Spinal cord (tissue), 9 donors: ENCODE measurements at regions not wholly inside any gene's neighbourhood (a gene's known extent, or its start where the extent isn't known, plus 50 kb on each side); places are given as distances from the start of the nearest gene placed in this dataset.

ENCODE experiments used
- DNase-seq, 6 donors: peaks; one replicate each; pipeline versions ENCODE4 v3.0.0 to v3.0.0-alpha.2; 2013 to 2015; ENCODE audit warnings: low spot score in 6 of 6, low read depth in 4 of 6
- H3K27ac ChIP-seq: one replicate; pipeline ENCODE4 v1.5.1; 2013; ENCODE audit warnings: low read depth, low read length, control low read depth
- H3K27me3 ChIP-seq: one replicate; pipeline ENCODE4 v1.6.1; 2013; ENCODE audit warnings: low read length; ENCODE audit not compliant: control insufficient read depth, insufficient read depth
- H3K36me3 ChIP-seq: one replicate; pipeline ENCODE4 v1.6.1; 2013; ENCODE audit warnings: low read length; ENCODE audit not compliant: control insufficient read depth, insufficient read depth
- H3K4me1 ChIP-seq: one replicate; pipeline ENCODE4 v1.6.1; 2013; ENCODE audit warnings: low read length; ENCODE audit not compliant: control insufficient read depth, insufficient read depth
- H3K4me3 ChIP-seq: one replicate; pipeline ENCODE4 v1.5.1; 2013; ENCODE audit warnings: low read depth, low read length, control low read depth
- H3K9me3 ChIP-seq: one replicate; pipeline ENCODE4 v1.6.1; 2013; ENCODE audit warnings: low read length; ENCODE audit not compliant: control insufficient read depth, insufficient read depth
- WGBS: methylation state at CpG from one replicate; pipeline ENCODE4 v1.1.5; 2013; ENCODE audit warnings: missing lambda C conversion rate; ENCODE audit not compliant: insufficient coverage; 5-methylcytosine and 5-hydroxymethylcytosine counted together
- donor health status: healthy.

GRCh38 chr4:157880761-157881160, 292.1 kb downstream of the GASK1B start:
- H3K36me3 ChIP-seq, result no peaks in the 10 kb centered on the region
- peak in 1 of 6 donors; percentile 84 for DNase-seq
- H3K27me3 ChIP-seq, result no peaks in the 10 kb centered on the region
- no peak overlapping the region for H3K27ac ChIP-seq
- WGBS, result no CpG with 5 or more reads among the region's 2 CpGs
- no peak overlapping the region for H3K4me3 ChIP-seq
- H3K4me1 ChIP-seq, result no peaks in the 10 kb centered on the region
- peaks cover 2% of the 10 kb centered on the region for H3K9me3 ChIP-seq

GRCh38 chr4:157854819-157855218, 318.0 kb downstream of the GASK1B start:
- WGBS, result 60% methylated on average over 1 of the region's 5 CpGs

GRCh38 chr4:157840648-157841047, 332.2 kb downstream of the GASK1B start:
- Histone ChIP-seq H3K27ac (no peak overlapping the region), H3K4me3 (no peak overlapping the region), H3K9me3 (no peaks in the 10 kb centered on the region), H3K36me3 (no peaks in the 10 kb centered on the region), H3K27me3 (no peaks in the 10 kb centered on the region), H3K4me1 (no peaks in the 10 kb centered on the region)
- DNase-seq, result no peak

More at GRCh38 chr4:157854819-157855218, 318.0 kb downstream of the GASK1B start:
- no peaks in the 10 kb centered on the region for H3K4me1 ChIP-seq
- H3K36me3 ChIP-seq, result no peaks in the 10 kb centered on the region
- peaks cover 1% of the 10 kb centered on the region for H3K9me3 ChIP-seq
- no peak for DNase-seq
- no peaks in the 10 kb centered on the region for H3K27me3 ChIP-seq
- H3K4me3 ChIP-seq, result no peak overlapping the region
- no peak overlapping the region for H3K27ac ChIP-seq

GRCh38 chr4:157840034-157840433, 332.8 kb downstream of the GASK1B start:
- H3K36me3 ChIP-seq, result no peaks in the 10 kb centered on the region
- no peak overlapping the region for H3K4me3 ChIP-seq
- no peaks in the 10 kb centered on the region for H3K27me3 ChIP-seq
- no CpG with 5 or more reads among the region's 1 CpG for WGBS
- no peak overlapping the region for H3K27ac ChIP-seq
- H3K9me3 ChIP-seq, result no peaks in the 10 kb centered on the region
- no peaks in the 10 kb centered on the region for H3K4me1 ChIP-seq
- peak in 1 of 6 donors; percentile 17 for DNase-seq

GRCh38 chr4:157838366-157838765, 334.5 kb downstream of the GASK1B start:
- H3K27me3 ChIP-seq, result no peaks in the 10 kb centered on the region
- H3K4me1 ChIP-seq, result no peaks in the 10 kb centered on the region
- H3K27ac ChIP-seq, result no peak overlapping the region
- no peaks in the 10 kb centered on the region for H3K36me3 ChIP-seq
- no peaks in the 10 kb centered on the region for H3K9me3 ChIP-seq
- no CpG with 5 or more reads among the region's 2 CpGs for WGBS
- H3K4me3 ChIP-seq, result no peak overlapping the region
- peak in 1 of 6 donors; percentile 27 for DNase-seq

GRCh38 chr4:157837071-157837703, 335.6 kb downstream of the GASK1B start:
- no CpG with 5 or more reads among the region's 3 CpGs for WGBS
- no peaks in the 10 kb centered on the region for H3K27me3 ChIP-seq
- no peak overlapping the region for H3K4me3 ChIP-seq
- no peak for DNase-seq
- H3K36me3 ChIP-seq, result no peaks in the 10 kb centered on the region
- no peaks in the 10 kb centered on the region for H3K4me1 ChIP-seq
- no peak overlapping the region for H3K27ac ChIP-seq
- H3K9me3 ChIP-seq, result no peaks in the 10 kb centered on the region

- H3K36me3 ChIP-seq, result no peaks in the 10 kb centered on the region
- H3K4me1 ChIP-seq, result no peaks in the 10 kb centered on the region
- no peak overlapping the region for H3K4me3 ChIP-seq
- WGBS, result no CpG with 5 or more reads among the region's 1 CpG
- H3K9me3 ChIP-seq, result no peaks in the 10 kb centered on the region
- H3K27me3 ChIP-seq, result no peaks in the 10 kb centered on the region
- H3K27ac ChIP-seq, result no peak overlapping the region
- DNase-seq, result no peak
Observed at GRCh38 chr4:157832596-157832995, 340.2 kb downstream of the GASK1B start.

- Histone ChIP-seq H3K9me3 (peaks cover 2% of the 10 kb centered on the region), H3K27ac (no peak overlapping the region), H3K4me1 (no peaks in the 10 kb centered on the region), H3K4me3 (no peak overlapping the region), H3K27me3 (no peaks in the 10 kb centered on the region), H3K36me3 (no peaks in the 10 kb centered on the region)
- 96% methylated on average over 8 of the region's 8 CpGs for WGBS
- no peak for DNase-seq
Observed at GRCh38 chr4:157824021-157824420, 348.8 kb downstream of the GASK1B start.

- WGBS, result 95% methylated on average over 15 of the region's 15 CpGs
- no peaks in the 10 kb centered on the region for H3K4me1 ChIP-seq
Observed at GRCh38 chr4:157821814-157822213, 351.0 kb downstream of the GASK1B start.

GRCh38 chr4:157819693-157820464, 352.9 kb downstream of the GASK1B start:
- WGBS, result 90% methylated on average over 19 of the region's 20 CpGs
- H3K9me3 ChIP-seq, result no peaks in the 10 kb centered on the region
- no peaks in the 10 kb centered on the region for H3K36me3 ChIP-seq
- H3K27me3 ChIP-seq, result no peaks in the 10 kb centered on the region
- H3K27ac ChIP-seq, result no peak overlapping the region
- H3K4me3 ChIP-seq, result no peak overlapping the region
- no peak for DNase-seq
- H3K4me1 ChIP-seq, result no peaks in the 10 kb centered on the region

More at GRCh38 chr4:157821814-157822213, 351.0 kb downstream of the GASK1B start:
- DNase-seq, result no peak
- no peak overlapping the region for H3K27ac ChIP-seq
- H3K36me3 ChIP-seq, result no peaks in the 10 kb centered on the region
- H3K27me3 ChIP-seq, result no peaks in the 10 kb centered on the region
- H3K9me3 ChIP-seq, result peaks cover 2% of the 10 kb centered on the region
- no peak overlapping the region for H3K4me3 ChIP-seq
